HCT116 (cell line): ENCODE measurements at regions not wholly inside any gene's neighbourhood (a gene's known extent, or its start where the extent isn't known, plus 50 kb on each side); places are given as distances from the start of the nearest gene placed in this dataset.
A peak's percentile ranks its signal among the peaks of the same experiment; 100 is the strongest.

Experiments used
- ATAC-seq: fragments of 200-7000 bp; cut with Tn5 transposase; 2 replicates; pipeline ENCODE4 v1.9.1; 2020; ENCODE audit warnings: mild to moderate bottlenecking, moderate library complexity
- BruUV-seq: library from RNA; stranded (reverse); fragments of 400-500 nt; replicated peaks from 2 replicates; lab custom pipeline; 2021; lab: Mats Ljungman, UMichigan
- CTCF ChIA-PET: fragments of 300-600 bp; sonication (Branson Sonifier 250); formaldehyde crosslinking; loops from one replicate; lab custom pipeline; 2021; ENCODE audit warnings: antibody characterized with exemption; lab: Charles Lee
- POLR2A ChIA-PET: fragments of 300-600, 350-600 bp; sonication (Branson Sonifier 250); formaldehyde crosslinking; loops from one replicate; lab custom pipeline; 2021; ENCODE audit warnings: antibody characterized with exemption; lab: Charles Lee
- RAD21 ChIA-PET, 2 experiments: fragments of 300-600 bp; sonication (Branson Sonifier 250); formaldehyde crosslinking; loops; one replicate each; lab custom pipeline; 2023; ENCODE audit warnings: low total read pairs in 2 of 2; ENCODE audit not compliant: uncharacterized antibody in 2 of 2, unreplicated experiment in 2 of 2, low non-redundant PET in 1 of 2; lab: Charles Lee
- DNase-seq: peaks from one replicate; pipeline ENCODE4 v3.0.0-alpha.2; 2010; ENCODE audit warnings: low read depth, low spot score
- H2AFZ ChIP-seq: fragments of 200-600 bp; shearing (Covaris generic), sonication (generic); 2 replicates; pipeline ENCODE4 v1.6.1; 2017; ENCODE audit warnings: low read depth, mixed run types, mixed read lengths, antibody characterized with exemption, low read length; ENCODE audit not compliant: poor library complexity, severe bottlenecking
- H3K27ac ChIP-seq: 2 replicates; pipeline ENCODE4 v1.5.1; 2012; ENCODE audit warnings: low read depth, low read length
- H3K27me3 ChIP-seq: fragments of 200-600 bp; sonication (generic); 2 replicates; pipeline ENCODE4 v1.6.1; 2016; ENCODE audit warnings: mixed run types, low read length, mixed read lengths; ENCODE audit not compliant: insufficient read depth
- H3K36me3 ChIP-seq, 2 experiments: fragments of 200-500 bp in 1 of 2; fragments of 200-600 bp in 1 of 2; sonication (Bioruptor generic) in 1 of 2; sonication (generic) in 1 of 2; 2 replicates each; pipeline versions ENCODE4 v1.5.1 to v1.6.1; 2014 to 2016; ENCODE audit warnings: low read length in 2 of 2, inconsistent platforms in 1 of 2, mixed read lengths in 1 of 2, mixed run types in 1 of 2; ENCODE audit not compliant: insufficient read depth in 2 of 2, control insufficient read depth in 1 of 2
- H3K4me1 ChIP-seq, 2 experiments: fragments of 200-600 bp in 1 of 2; sonication (generic) in 1 of 2; 2 replicates each; pipeline versions ENCODE4 v1.5.1 to v1.6.1; 2012 to 2017; ENCODE audit warnings: low read length in 2 of 2, inconsistent platforms in 1 of 2, mild to moderate bottlenecking in 1 of 2, mixed read lengths in 1 of 2, mixed run types in 1 of 2, moderate library complexity in 1 of 2; ENCODE audit not compliant: insufficient read depth in 2 of 2, control insufficient read depth in 1 of 2
- H3K4me2 ChIP-seq: fragments of 200-600 bp; sonication (generic); 2 replicates; pipeline ENCODE4 v1.6.1; 2017; ENCODE audit warnings: mixed run types, low read length, mixed read lengths
- H3K4me3 ChIP-seq, 2 experiments: fragments of 200-600 bp in 1 of 2; sonication (generic) in 1 of 2; replicated peaks in 1 of 2; 2 replicates each; pipeline ENCODE4 v1.5.1; 2011 to 2016; ENCODE audit warnings: low read length in 2 of 2, control low read depth in 1 of 2, low read depth in 1 of 2, mild to moderate bottlenecking in 1 of 2, mixed read lengths in 1 of 2, mixed run types in 1 of 2
- H3K79me2 ChIP-seq: fragments of 200-600 bp; sonication (generic); 2 replicates; pipeline ENCODE4 v1.6.1; 2017; ENCODE audit warnings: mild to moderate bottlenecking, mixed run types, low read length, moderate library complexity, mixed read lengths; ENCODE audit not compliant: insufficient read depth
- H3K9ac ChIP-seq: fragments of 200-600 bp; sonication (generic); 2 replicates; pipeline ENCODE4 v1.6.1; 2016; ENCODE audit warnings: low read length, mixed read lengths
- H3K9me2 ChIP-seq: fragments of 200-600 bp; sonication (generic), shearing (Covaris generic); 2 replicates; pipeline ENCODE4 v1.6.1; 2017; ENCODE audit warnings: mixed run types, mild to moderate bottlenecking, moderate library complexity; ENCODE audit not compliant: insufficient read depth
- H3K9me3 ChIP-seq, 2 experiments: fragments of 200-500 bp in 1 of 2; fragments of 200-600 bp in 1 of 2; sonication (Bioruptor generic) in 1 of 2; sonication (generic) in 1 of 2; 2 replicates each; pipeline ENCODE4 v1.6.1; 2014 to 2017; ENCODE audit warnings: low read length in 2 of 2, mixed read lengths in 2 of 2, inconsistent platforms in 1 of 2, low read depth in 1 of 2, mild to moderate bottlenecking in 1 of 2, mixed run types in 1 of 2, moderate library complexity in 1 of 2; ENCODE audit not compliant: control insufficient read depth in 1 of 2, insufficient read depth in 1 of 2
- H4K20me1 ChIP-seq: fragments of 200-600 bp; sonication (generic), shearing (Covaris generic); 2 replicates; pipeline ENCODE4 v1.6.1; 2017; ENCODE audit warnings: mixed run types, mild to moderate bottlenecking, moderate library complexity; ENCODE audit not compliant: insufficient read depth
- CEBPB ChIP-seq: IDR thresholded peaks from 2 replicates; pipeline ENCODE4 v1.6.1; 2012; ENCODE audit warnings: low read depth
- CTCF ChIP-seq, 3 experiments: fragments of 200-600 bp in 1 of 3; sonication (generic) in 1 of 3; IDR thresholded peaks in 2 of 3; conservative IDR thresholded peaks in 1 of 3; 2 replicates each; pipeline ENCODE4 v1.5.1; 2012 to 2017; ENCODE audit warnings: low read depth in 2 of 3, low read length in 2 of 3, antibody characterized with exemption in 1 of 3, borderline replicate concordance in 1 of 3, control low read depth in 1 of 3, mild to moderate bottlenecking in 1 of 3, mixed read lengths in 1 of 3, mixed run types in 1 of 3, moderate library complexity in 1 of 3; ENCODE audit not compliant: insufficient read depth in 1 of 3
- EGR1 ChIP-seq: IDR thresholded peaks from 2 replicates; pipeline ENCODE4 v1.6.1; 2012; ENCODE audit warnings: low read depth
- EZH2 ChIP-seq: fragments of 200-600 bp; sonication (generic); IDR thresholded peaks from 2 replicates; pipeline ENCODE4 v1.6.1; 2017; ENCODE audit warnings: antibody characterized with exemption, mixed run types
- FOSL1 ChIP-seq: IDR thresholded peaks from 2 replicates; pipeline ENCODE4 v1.6.1; 2012; ENCODE audit warnings: low read depth
- JUND ChIP-seq: IDR thresholded peaks from 2 replicates; pipeline ENCODE4 v1.6.1; 2012
- MAX ChIP-seq: IDR thresholded peaks from 2 replicates; pipeline ENCODE4 v1.6.1; 2012
- POLR2AphosphoS5 ChIP-seq: IDR thresholded peaks from 2 replicates; pipeline ENCODE4 v1.6.1; 2011; ENCODE audit warnings: mild to moderate bottlenecking, low read depth, low read length, moderate library complexity
- RAD21 ChIP-seq: IDR thresholded peaks from 2 replicates; pipeline ENCODE4 v1.6.1; 2012; ENCODE audit warnings: low read depth, mild to moderate bottlenecking
- REST ChIP-seq: IDR thresholded peaks from 2 replicates; pipeline ENCODE4 v1.6.1; 2012; ENCODE audit warnings: low read depth
- SIN3A ChIP-seq: IDR thresholded peaks from 2 replicates; pipeline ENCODE4 v1.6.1; 2012; ENCODE audit warnings: low read depth
- SRF ChIP-seq: IDR thresholded peaks from 2 replicates; pipeline ENCODE4 v1.6.1; 2012; ENCODE audit warnings: low read depth
- YY1 ChIP-seq: IDR thresholded peaks from 2 replicates; pipeline ENCODE4 v1.6.1; 2011; ENCODE audit warnings: low read length, low read depth, moderate library complexity, mild to moderate bottlenecking; ENCODE audit not compliant: insufficient replicate concordance; ENCODE audit errors: extremely low read depth
- ZFX ChIP-seq: fragments of 450-650 bp; IDR thresholded peaks from 2 replicates; pipeline ENCODE4 v1.6.1; 2017
- ZNF274 ChIP-seq: fragments of 200-500 bp; sonication (Bioruptor generic); IDR thresholded peaks from 2 replicates; pipeline ENCODE4 v1.6.1; 2014; ENCODE audit warnings: mild to moderate bottlenecking, low read depth, low read length, inconsistent platforms
- intact Hi-C: fragments of 100-400 bp; cut with micrococcal nuclease; formaldehyde crosslinking; loops from 2 replicates; pipeline ENCODE4 v1.10.0; 2022

GRCh38 chr2:18047896-18048657 is 169.6 kb downstream of the KCNS3 start:
- no peaks in the 10 kb centered on the region for H3K9me3 ChIP-seq
- POLR2A ChIA-PET, result no interaction called here
- no peak overlapping the region for H3K27ac ChIP-seq
- H2AFZ ChIP-seq, result no peak overlapping the region
- ATAC-seq (peak; percentile 57; the same call in 1 of the 2 replicates), DNase-seq (peak; percentile 16)
- no peaks in the 10 kb centered on the region for H4K20me1 ChIP-seq
- no peak overlapping the region for H3K9ac ChIP-seq
- no TSS peak for BruUV-seq
- intact Hi-C loops, result no loop called here
- TF ChIP-seq POLR2AphosphoS5, result 0 out of 2 replicates have a peak, but pooled peaks have one; percentile 16
- no peak for TF ChIP-seq SRF
- 0 out of 2 replicates have a peak, but pooled peaks have one; percentile 40 for TF ChIP-seq EGR1
- TF ChIP-seq MAX, result 0 out of 2 replicates have a peak, but pooled peaks have one; percentile 16
- 0 out of 2 replicates have a peak, but pooled peaks have one; percentile 36 for TF ChIP-seq SIN3A
- no peak for TF ChIP-seq RAD21
- peak; percentile 37; the same call in 1 of the 2 replicates for TF ChIP-seq JUND
- peak; percentile 56 for TF ChIP-seq FOSL1
- TF ChIP-seq CEBPB, result peak; percentile 72; the same call in 1 of the 2 replicates
- CTCF ChIA-PET, result no interaction called here
- no peaks in the 10 kb centered on the region for H3K36me3 ChIP-seq
- H3K27me3 ChIP-seq, result peaks cover 4% of the 10 kb centered on the region; the same call in 1 of the 2 replicates
- no peaks in the 10 kb centered on the region for H3K9me2 ChIP-seq
- H3K79me2 ChIP-seq, result no peaks in the 10 kb centered on the region
- no peak overlapping the region for H3K4me2 ChIP-seq
- no peak overlapping the region for H3K4me3 ChIP-seq
- RAD21 ChIA-PET, result no interaction called here
- peaks cover 0 to 7% of the 10 kb centered on the region in 2 experiments; a peak in 2 of 4 replicates for H3K4me1 ChIP-seq

GRCh38 chr2:18047213-18047611 is 168.7 kb downstream of the KCNS3 start:
- Histone ChIP-seq H3K9me2 (no peaks in the 10 kb centered on the region), H3K9ac (no peak overlapping the region), H3K9me3 (no peaks in the 10 kb centered on the region), H2AFZ (no peak overlapping the region), H3K4me2 (no peak overlapping the region), H3K27me3 (peaks cover 4% of the 10 kb centered on the region; the same call in 1 of the 2 replicates), H3K4me1 (peaks cover 0 to 7% of the 10 kb centered on the region in 2 experiments; a peak in 2 of 4 replicates), H4K20me1 (no peaks in the 10 kb centered on the region), H3K4me3 (no peak overlapping the region), H3K27ac (no peak overlapping the region), H3K79me2 (no peaks in the 10 kb centered on the region), H3K36me3 (no peaks in the 10 kb centered on the region)
- intact Hi-C loops, result no loop called here
- DNase-seq (no peak), ATAC-seq (no peak)
- RAD21 ChIA-PET, result no interaction called here
- BruUV-seq, result no TSS peak
- POLR2A ChIA-PET, result no interaction called here
- CTCF ChIA-PET, result interaction anchor here (1.3 kb wide), 1 partner anchor 31 kb away, joined by 3 read pairs; no protein-coding TSS in a partner anchor
- no peak for TF ChIP-seq REST
- no peak for TF ChIP-seq EGR1
- TF ChIP-seq JUND, result no peak
- TF ChIP-seq CTCF (IDR thresholded peaks at IDR 0.05 in 2 of 3, conservative IDR thresholded peaks at IDR 0.05 in 1 of 3; ENCODE audit: borderline replicate concordance in 1 of 3, insufficient read depth in 1 of 3, low read depth in 2 of 3, low read length in 2 of 3), result no peak
- TF ChIP-seq EZH2, result no peak
- TF ChIP-seq FOSL1, result no peak
- TF ChIP-seq ZFX, result no peak
- no peak for TF ChIP-seq YY1
- TF ChIP-seq ZNF274, result no peak
